ENCODE measurements at regions not wholly inside any gene's neighbourhood (a gene's known extent, or its start where the extent isn't known, plus 50 kb on each side); places are given as distances from the start of the nearest gene placed in this dataset.
A peak's percentile ranks its signal among the peaks of the same experiment; 100 is the strongest.

DNA sequence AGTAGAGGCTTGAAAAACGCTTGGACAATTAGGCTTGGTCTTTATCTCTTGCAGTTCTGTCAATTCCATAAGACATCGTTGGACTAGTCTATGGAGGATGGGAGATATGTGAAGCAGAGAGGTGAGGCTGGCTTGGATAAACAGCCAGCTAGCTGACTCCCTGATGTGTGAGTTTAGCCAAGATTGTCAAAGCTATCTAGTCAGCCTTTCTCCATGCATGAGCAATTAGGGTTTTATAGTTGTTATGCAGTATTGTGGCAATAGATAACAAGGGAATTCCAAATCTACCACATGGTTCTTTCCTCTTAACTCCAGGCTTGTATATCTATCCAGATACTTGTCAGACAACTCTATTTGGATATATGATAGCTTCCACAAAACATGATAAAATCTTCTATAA lies 153.6 kb upstream of the NRXN3 start:
- H3K4me3 ChIP-seq (ENCODE audit: low read depth, low read length) = no peak overlapping the region
- DNase-seq (ENCODE audit: low read depth) = no peak
- TF ChIP-seq, protein P1, sequence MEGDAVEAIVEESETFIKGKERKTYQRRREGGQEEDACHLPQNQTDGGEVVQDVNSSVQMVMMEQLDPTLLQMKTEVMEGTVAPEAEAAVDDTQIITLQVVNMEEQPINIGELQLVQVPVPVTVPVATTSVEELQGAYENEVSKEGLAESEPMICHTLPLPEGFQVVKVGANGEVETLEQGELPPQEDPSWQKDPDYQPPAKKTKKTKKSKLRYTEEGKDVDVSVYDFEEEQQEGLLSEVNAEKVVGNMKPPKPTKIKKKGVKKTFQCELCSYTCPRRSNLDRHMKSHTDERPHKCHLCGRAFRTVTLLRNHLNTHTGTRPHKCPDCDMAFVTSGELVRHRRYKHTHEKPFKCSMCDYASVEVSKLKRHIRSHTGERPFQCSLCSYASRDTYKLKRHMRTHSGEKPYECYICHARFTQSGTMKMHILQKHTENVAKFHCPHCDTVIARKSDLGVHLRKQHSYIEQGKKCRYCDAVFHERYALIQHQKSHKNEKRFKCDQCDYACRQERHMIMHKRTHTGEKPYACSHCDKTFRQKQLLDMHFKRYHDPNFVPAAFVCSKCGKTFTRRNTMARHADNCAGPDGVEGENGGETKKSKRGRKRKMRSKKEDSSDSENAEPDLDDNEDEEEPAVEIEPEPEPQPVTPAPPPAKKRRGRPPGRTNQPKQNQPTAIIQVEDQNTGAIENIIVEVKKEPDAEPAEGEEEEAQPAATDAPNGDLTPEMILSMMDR (IDR thresholded peaks at IDR 0.05; ENCODE audit: low read depth, low read length) = no peak
- TF ChIP-seq MYC (IDR thresholded peaks at IDR 0.05; ENCODE audit: low read depth, low read length) = no peak
- TF ChIP-seq, protein P2, sequence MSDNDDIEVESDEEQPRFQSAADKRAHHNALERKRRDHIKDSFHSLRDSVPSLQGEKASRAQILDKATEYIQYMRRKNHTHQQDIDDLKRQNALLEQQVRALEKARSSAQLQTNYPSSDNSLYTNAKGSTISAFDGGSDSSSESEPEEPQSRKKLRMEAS (IDR thresholded peaks at IDR 0.05; ENCODE audit: low read depth, low read length) = no peak
- no peak for TF ChIP-seq POLR2A (IDR thresholded peaks at IDR 0.05; ENCODE audit: extremely low read depth, insufficient read length)

DNA sequence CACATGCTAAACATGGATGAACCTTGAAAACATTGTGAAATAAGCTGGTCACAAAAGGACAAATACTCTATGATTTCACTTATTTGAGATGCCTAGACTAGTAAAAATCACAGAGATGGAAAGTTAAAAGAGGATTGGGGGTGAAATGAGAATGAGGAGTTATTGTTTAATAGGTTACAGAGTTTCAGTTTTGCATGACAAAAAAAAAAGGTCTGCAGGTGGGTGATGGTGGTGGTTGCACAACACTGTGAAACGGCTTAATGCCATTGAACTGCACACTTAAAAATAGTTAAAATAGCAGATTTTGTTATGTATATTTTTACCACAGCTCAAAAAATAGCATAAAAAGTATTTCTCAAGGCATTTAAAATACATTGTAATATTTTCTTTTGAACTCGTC lies 151.9 kb upstream of the NRXN3 start:
- DNase-seq (ENCODE audit: low read depth) = no peak
- no peak overlapping the region for H3K4me3 ChIP-seq (ENCODE audit: low read depth, low read length)
- TF ChIP-seq, protein P1 (IDR thresholded peaks at IDR 0.05; ENCODE audit: low read depth, low read length) = no peak
- TF ChIP-seq MYC (IDR thresholded peaks at IDR 0.05; ENCODE audit: low read depth, low read length) (no peak), POLR2A (IDR thresholded peaks at IDR 0.05; ENCODE audit: extremely low read depth, insufficient read length) (no peak)
- TF ChIP-seq, protein P2 (IDR thresholded peaks at IDR 0.05; ENCODE audit: low read depth, low read length) = no peak

DNA sequence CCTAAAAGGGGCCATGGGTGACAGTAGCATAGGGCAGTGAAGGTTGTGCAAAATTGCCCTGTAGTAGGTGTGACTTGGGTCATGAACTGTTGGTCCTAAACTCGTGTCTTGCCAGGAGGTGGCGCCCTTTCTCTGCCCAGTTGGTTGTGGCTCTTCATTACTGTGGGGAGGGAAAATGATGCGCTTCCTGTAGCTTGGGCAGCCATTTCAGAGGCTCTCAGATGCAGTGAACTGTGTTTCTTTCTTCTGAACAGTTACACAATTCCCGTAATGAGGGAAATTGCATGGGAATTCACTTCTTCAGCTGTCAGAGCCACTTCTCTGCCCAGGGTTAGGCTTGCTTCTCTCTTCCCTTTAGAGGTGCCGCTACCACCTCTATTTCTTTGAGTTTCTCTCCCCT lies 148.1 kb upstream of the NRXN3 start:
- DNase-seq (ENCODE audit: low read depth) = peak; percentile 78
- TF ChIP-seq MYC (IDR thresholded peaks at IDR 0.05; ENCODE audit: low read depth, low read length) (no peak), POLR2A (IDR thresholded peaks at IDR 0.05; ENCODE audit: extremely low read depth, insufficient read length) (no peak)
- TF ChIP-seq, protein P2 (IDR thresholded peaks at IDR 0.05; ENCODE audit: low read depth, low read length) = peak; percentile 41; the same call in 1 of the 2 replicates
- TF ChIP-seq, protein P1 (IDR thresholded peaks at IDR 0.05; ENCODE audit: low read depth, low read length) = peak; percentile 75
- H3K4me3 ChIP-seq (ENCODE audit: low read depth, low read length) = no peak overlapping the region

DNA sequence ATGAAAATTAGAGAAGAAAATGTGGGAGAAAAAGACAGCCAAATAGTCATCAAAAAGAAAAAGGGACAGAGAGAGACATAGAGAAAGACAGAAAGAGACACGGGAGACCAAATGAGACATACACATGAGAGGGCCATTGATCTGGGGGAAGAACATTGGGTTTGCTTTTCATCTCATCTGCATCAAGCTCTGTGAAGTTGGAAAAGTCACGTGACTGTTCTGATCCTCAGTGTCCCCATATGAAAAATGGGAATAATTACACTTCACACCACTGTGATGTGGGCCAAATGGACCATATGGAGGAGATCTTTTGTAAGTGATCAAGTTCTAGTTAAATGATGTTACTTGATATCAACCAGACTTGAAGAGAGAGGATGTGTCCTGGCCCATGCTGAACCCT lies 147.1 kb upstream of the NRXN3 start:
- TF ChIP-seq, protein P2 (IDR thresholded peaks at IDR 0.05; ENCODE audit: low read depth, low read length) = no peak
- TF ChIP-seq MYC (IDR thresholded peaks at IDR 0.05; ENCODE audit: low read depth, low read length) = no peak
- TF ChIP-seq, protein P1 (IDR thresholded peaks at IDR 0.05; ENCODE audit: low read depth, low read length) = no peak
- TF ChIP-seq POLR2A (IDR thresholded peaks at IDR 0.05; ENCODE audit: extremely low read depth, insufficient read length) = no peak
- H3K4me3 ChIP-seq (ENCODE audit: low read depth, low read length) = no peak overlapping the region
- no peak for DNase-seq (ENCODE audit: low read depth)

DNA sequence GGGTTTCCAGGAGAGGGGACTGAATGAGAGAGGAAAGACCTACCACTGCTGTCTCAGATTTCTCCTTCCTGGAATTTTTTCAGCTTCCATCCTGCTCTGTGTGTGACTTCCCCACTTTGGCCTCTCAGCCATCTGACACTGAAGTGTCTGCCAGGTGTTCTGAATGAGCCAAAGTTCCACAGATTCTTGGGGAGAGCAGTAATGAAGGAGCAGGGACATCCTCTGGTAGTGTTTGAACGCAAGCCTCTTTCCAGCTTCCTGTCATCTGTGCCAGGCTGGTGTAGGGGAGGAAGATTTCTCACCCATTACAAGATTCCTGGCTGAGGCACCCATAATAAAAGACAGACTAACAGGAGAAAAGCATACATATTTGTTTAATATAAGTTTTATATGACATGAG lies 141.7 kb upstream of the NRXN3 start:
- no peak overlapping the region for H3K4me3 ChIP-seq (ENCODE audit: low read depth, low read length)
- DNase-seq (ENCODE audit: low read depth) = no peak
- TF ChIP-seq POLR2A (IDR thresholded peaks at IDR 0.05; ENCODE audit: extremely low read depth, insufficient read length) = no peak
- TF ChIP-seq, protein P1 (IDR thresholded peaks at IDR 0.05; ENCODE audit: low read depth, low read length) = no peak
- TF ChIP-seq, protein P2 (IDR thresholded peaks at IDR 0.05; ENCODE audit: low read depth, low read length) = no peak
- TF ChIP-seq MYC (IDR thresholded peaks at IDR 0.05; ENCODE audit: low read depth, low read length) = no peak
